ENCODE measurements at regions not wholly inside any gene's neighbourhood (a gene's known extent, or its start where the extent isn't known, plus 50 kb on each side); places are given as distances from the start of the nearest gene placed in this dataset.

DNA sequence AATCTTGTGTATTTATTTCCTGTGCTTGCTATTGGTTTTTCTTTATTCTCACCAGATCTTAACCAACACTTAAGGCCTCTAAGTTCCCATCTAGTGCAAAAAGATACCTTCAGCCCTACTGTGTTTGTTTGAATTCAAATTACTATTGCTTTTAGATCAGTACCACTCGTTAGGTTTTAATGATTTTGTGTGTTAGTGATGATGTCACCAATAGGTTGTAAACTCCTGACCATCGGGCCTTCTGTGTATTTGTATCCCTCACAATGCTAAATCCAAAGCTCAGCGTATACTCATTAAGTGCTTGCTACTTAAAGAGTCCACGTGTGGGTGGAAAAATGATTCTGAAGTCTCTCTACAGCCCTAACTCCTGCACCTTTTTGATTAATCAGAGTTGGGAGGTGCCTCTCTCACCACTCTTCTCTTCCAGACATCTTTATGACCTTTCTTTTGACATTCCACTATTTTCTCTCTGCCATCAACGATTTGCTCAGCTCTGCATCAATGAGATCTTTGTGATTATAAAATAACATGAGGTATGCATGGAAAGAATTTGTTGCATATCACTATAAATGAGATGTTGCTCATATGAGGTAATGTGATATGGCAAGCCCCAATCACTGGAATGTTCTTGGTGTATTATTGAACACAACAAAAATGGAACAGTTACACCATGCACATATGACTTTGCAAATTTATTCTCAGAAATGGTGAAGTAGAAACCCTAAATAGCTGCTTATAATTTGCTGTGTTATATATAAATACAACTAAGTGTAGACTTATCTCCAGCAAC is 55.1 kb upstream of the LAMA2 start:
- Mint-ChIP-seq H3K36me3 (ENCODE audit: unreplicated experiment) (no peaks in the 10 kb centered on the region), H3K27me3 (ENCODE audit: unreplicated experiment) (peaks cover 29% of the 10 kb centered on the region), H3K4me3 (ENCODE audit: unreplicated experiment) (no peak overlapping the region), H3K9me3 (ENCODE audit: unreplicated experiment) (peaks cover 6% of the 10 kb centered on the region), H3K27ac (ENCODE audit: unreplicated experiment) (no peak overlapping the region), H3K4me1 (ENCODE audit: unreplicated experiment) (no peaks in the 10 kb centered on the region)
- TF ChIP-seq, protein P1, sequence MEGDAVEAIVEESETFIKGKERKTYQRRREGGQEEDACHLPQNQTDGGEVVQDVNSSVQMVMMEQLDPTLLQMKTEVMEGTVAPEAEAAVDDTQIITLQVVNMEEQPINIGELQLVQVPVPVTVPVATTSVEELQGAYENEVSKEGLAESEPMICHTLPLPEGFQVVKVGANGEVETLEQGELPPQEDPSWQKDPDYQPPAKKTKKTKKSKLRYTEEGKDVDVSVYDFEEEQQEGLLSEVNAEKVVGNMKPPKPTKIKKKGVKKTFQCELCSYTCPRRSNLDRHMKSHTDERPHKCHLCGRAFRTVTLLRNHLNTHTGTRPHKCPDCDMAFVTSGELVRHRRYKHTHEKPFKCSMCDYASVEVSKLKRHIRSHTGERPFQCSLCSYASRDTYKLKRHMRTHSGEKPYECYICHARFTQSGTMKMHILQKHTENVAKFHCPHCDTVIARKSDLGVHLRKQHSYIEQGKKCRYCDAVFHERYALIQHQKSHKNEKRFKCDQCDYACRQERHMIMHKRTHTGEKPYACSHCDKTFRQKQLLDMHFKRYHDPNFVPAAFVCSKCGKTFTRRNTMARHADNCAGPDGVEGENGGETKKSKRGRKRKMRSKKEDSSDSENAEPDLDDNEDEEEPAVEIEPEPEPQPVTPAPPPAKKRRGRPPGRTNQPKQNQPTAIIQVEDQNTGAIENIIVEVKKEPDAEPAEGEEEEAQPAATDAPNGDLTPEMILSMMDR (IDR thresholded peaks at IDR 0.05), result no peak
- DNase-seq (ENCODE audit: extremely low spot score, unreplicated experiment), result no peak

DNA sequence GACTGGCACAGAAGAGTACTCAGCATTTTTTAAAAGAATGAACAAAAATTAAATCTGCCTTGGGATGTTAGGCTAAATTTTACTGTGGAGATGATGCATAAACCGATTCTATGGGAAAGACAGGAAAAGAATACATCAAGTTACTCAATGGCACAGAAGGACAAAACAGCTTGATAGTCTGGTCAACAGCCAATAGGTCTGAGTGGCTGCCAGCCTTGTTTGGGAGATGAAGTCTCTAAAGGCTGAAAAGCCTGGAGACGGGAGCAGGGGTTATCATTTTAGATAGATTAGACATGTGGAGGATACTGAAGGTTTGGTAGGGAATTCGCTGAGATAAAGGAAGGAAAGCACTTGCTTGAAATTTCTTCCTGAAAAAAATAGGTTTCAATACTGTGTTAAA is 56.3 kb upstream of the LAMA2 start:
- Mint-ChIP-seq H3K27me3 (ENCODE audit: unreplicated experiment) (peaks cover 33% of the 10 kb centered on the region), H3K9me3 (ENCODE audit: unreplicated experiment) (peaks cover 6% of the 10 kb centered on the region), H3K4me1 (ENCODE audit: unreplicated experiment) (no peaks in the 10 kb centered on the region), H3K27ac (ENCODE audit: unreplicated experiment) (no peak overlapping the region), H3K4me3 (ENCODE audit: unreplicated experiment) (no peak overlapping the region), H3K36me3 (ENCODE audit: unreplicated experiment) (no peaks in the 10 kb centered on the region)
- no peak for DNase-seq (ENCODE audit: extremely low spot score, unreplicated experiment)
- TF ChIP-seq, protein P1 (IDR thresholded peaks at IDR 0.05), result no peak

DNA sequence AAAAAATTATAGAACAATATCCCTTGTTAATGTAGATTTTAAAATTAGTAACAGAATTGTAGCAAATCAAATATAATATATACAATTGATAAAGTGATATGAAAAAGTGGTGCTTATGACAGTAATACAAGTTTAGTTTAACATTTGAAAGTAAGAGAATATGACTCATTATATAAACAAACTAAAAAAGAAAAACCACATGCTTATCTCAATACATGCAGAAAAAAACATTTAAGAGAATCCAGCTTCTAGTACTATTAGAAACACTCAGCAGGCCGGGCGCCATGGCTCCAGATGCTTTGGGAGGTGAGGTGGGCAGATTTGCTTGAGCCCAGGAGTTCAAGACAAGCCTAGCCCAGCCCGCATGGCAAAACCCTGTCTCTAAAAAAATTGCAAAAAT is 60.7 kb upstream of the LAMA2 start:
- H3K4me3 Mint-ChIP-seq (ENCODE audit: unreplicated experiment), result no peak overlapping the region
- no peaks in the 10 kb centered on the region for H3K9me3 Mint-ChIP-seq (ENCODE audit: unreplicated experiment)
- H3K27ac Mint-ChIP-seq (ENCODE audit: unreplicated experiment), result no peak overlapping the region
- H3K4me1 Mint-ChIP-seq (ENCODE audit: unreplicated experiment), result no peaks in the 10 kb centered on the region
- no peak for DNase-seq (ENCODE audit: extremely low spot score, unreplicated experiment)
- TF ChIP-seq, protein P1 (IDR thresholded peaks at IDR 0.05), result no peak
- no peaks in the 10 kb centered on the region for H3K36me3 Mint-ChIP-seq (ENCODE audit: unreplicated experiment)
- H3K27me3 Mint-ChIP-seq (ENCODE audit: unreplicated experiment), result peaks cover 48% of the 10 kb centered on the region

DNA sequence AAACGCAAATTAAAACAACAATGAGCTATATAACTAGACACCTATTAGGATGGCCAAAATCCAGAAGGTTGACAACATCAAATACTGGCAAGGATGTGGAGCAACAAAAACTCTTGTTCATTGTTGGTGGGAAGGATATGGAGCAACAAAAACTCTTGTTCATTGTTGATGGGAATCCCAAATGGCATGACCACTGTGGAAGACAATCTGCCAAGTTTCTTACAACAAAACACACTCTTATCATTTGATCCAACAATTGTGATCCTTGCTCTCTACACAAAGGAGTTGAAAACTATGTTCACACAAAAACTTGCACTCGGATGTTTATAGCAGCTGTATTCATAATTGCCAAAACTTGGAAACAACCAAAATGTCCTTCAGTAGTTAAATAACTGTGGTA is 61.8 kb upstream of the LAMA2 start:
- Mint-ChIP-seq H3K27ac (ENCODE audit: unreplicated experiment) (no peak overlapping the region), H3K4me1 (ENCODE audit: unreplicated experiment) (no peaks in the 10 kb centered on the region), H3K9me3 (ENCODE audit: unreplicated experiment) (no peaks in the 10 kb centered on the region), H3K27me3 (ENCODE audit: unreplicated experiment) (peaks cover 49% of the 10 kb centered on the region), H3K36me3 (ENCODE audit: unreplicated experiment) (no peaks in the 10 kb centered on the region), H3K4me3 (ENCODE audit: unreplicated experiment) (no peak overlapping the region)
- TF ChIP-seq, protein P1 (IDR thresholded peaks at IDR 0.05), result no peak
- DNase-seq (ENCODE audit: extremely low spot score, unreplicated experiment), result no peak

DNA sequence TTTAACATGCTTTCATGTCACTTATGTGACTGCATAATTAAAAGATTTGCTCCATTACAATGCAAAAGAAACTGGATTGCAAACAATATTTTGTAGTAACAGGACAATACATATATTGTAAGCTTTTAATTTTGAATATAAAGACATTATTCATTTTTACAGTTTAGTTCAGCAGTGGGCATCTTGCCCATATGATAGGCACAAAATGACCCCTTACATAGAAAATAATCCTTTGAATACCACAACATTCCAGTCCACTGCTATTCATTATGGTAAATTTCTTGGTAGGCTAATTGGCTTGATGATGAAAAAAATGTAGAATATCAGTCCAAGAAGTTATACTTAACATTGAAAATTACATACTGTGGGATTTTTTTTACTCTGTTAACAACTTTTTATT is 74.1 kb upstream of the LAMA2 start:
- H3K4me1 Mint-ChIP-seq (ENCODE audit: unreplicated experiment), result peaks cover 2% of the 10 kb centered on the region
- TF ChIP-seq, protein P1 (IDR thresholded peaks at IDR 0.05), result no peak

More for the DNA sequence above, 74.1 kb upstream of the LAMA2 start:
- no peak overlapping the region for H3K4me3 Mint-ChIP-seq (ENCODE audit: unreplicated experiment)
- no peaks in the 10 kb centered on the region for H3K36me3 Mint-ChIP-seq (ENCODE audit: unreplicated experiment)
- no peak for DNase-seq (ENCODE audit: extremely low spot score, unreplicated experiment)
- no peak overlapping the region for H3K27ac Mint-ChIP-seq (ENCODE audit: unreplicated experiment)
- H3K9me3 Mint-ChIP-seq (ENCODE audit: unreplicated experiment), result peaks cover 3% of the 10 kb centered on the region
- peaks cover 55% of the 10 kb centered on the region for H3K27me3 Mint-ChIP-seq (ENCODE audit: unreplicated experiment)
